Loucy (cell line): ENCODE measurements at regions not wholly inside any gene's neighbourhood (a gene's known extent, or its start where the extent isn't known, plus 50 kb on each side); places are given as distances from the start of the nearest gene placed in this dataset.

Experiments
- H2AFZ ChIP-seq: fragments of 200-600 bp; sonication (generic); 2 replicates; pipeline ENCODE4 v1.6.0; 2016; ENCODE audit warnings: antibody characterized with exemption, mild to moderate bottlenecking, low read length, moderate library complexity
- H3F3A ChIP-seq: fragments of 200-600 bp; 2 replicates; pipeline ENCODE4 v1.6.0; 2016; ENCODE audit warnings: antibody characterized with exemption, low read depth, mild to moderate bottlenecking
- H3K27me3 ChIP-seq: fragments of 200-600 bp; sonication (generic); 2 replicates; pipeline ENCODE4 v1.6.1; 2014; ENCODE audit warnings: low read length, mild to moderate bottlenecking; ENCODE audit not compliant: insufficient read depth, poor library complexity, severe bottlenecking
- H3K36me3 ChIP-seq: fragments of 200-600 bp; sonication (generic); 2 replicates; pipeline ENCODE4 v1.6.1; 2016; ENCODE audit warnings: low read length; ENCODE audit not compliant: insufficient read depth
- H3K4me1 ChIP-seq: fragments of 200-600 bp; sonication (generic); 2 replicates; pipeline ENCODE4 v1.5.1; 2014; ENCODE audit warnings: low read length, mild to moderate bottlenecking; ENCODE audit not compliant: insufficient read depth, poor library complexity, severe bottlenecking
- H3K4me2 ChIP-seq: fragments of 200-600 bp; sonication (generic); 2 replicates; pipeline ENCODE4 v1.6.0; 2014; ENCODE audit warnings: antibody characterized with exemption, low read length, low read depth, mild to moderate bottlenecking; ENCODE audit not compliant: poor library complexity, severe bottlenecking
- H3K4me3 ChIP-seq: fragments of 200-600 bp; sonication (generic); 2 replicates; pipeline ENCODE4 v1.5.1; 2014; ENCODE audit warnings: low read length, mild to moderate bottlenecking, mixed read lengths; ENCODE audit not compliant: poor library complexity, severe bottlenecking
- H3K79me2 ChIP-seq: fragments of 200-600 bp; sonication (generic); 2 replicates; pipeline ENCODE4 v1.6.1; 2014; ENCODE audit warnings: low read length; ENCODE audit not compliant: insufficient read depth
- H3K9ac ChIP-seq: fragments of 200-600 bp; sonication (generic); 2 replicates; pipeline ENCODE4 v1.6.0; 2014; ENCODE audit warnings: mild to moderate bottlenecking, low read depth, low read length, moderate library complexity; ENCODE audit not compliant: poor library complexity, severe bottlenecking
- H3K9me2 ChIP-seq: fragments of 200-600 bp; sonication (generic); replicated peaks from 2 replicates; pipeline ENCODE4 v1.6.1; 2016; ENCODE audit warnings: low read depth, low read length, mixed read lengths
- H3K9me3 ChIP-seq: fragments of 200-600 bp; sonication (generic); 2 replicates; pipeline ENCODE4 v1.6.1; 2014; ENCODE audit warnings: mild to moderate bottlenecking, antibody characterized with exemption, low read length, low read depth; ENCODE audit not compliant: insufficient read depth
- H4K20me1 ChIP-seq: fragments of 200-600 bp; sonication (generic); 2 replicates; pipeline ENCODE4 v1.6.0; 2014; ENCODE audit warnings: antibody characterized with exemption, low read length, mild to moderate bottlenecking; ENCODE audit not compliant: insufficient read depth, poor library complexity, severe bottlenecking
- CTCF ChIP-seq: fragments of 200-600 bp; sonication (generic); conservative IDR thresholded peaks from 2 replicates; pipeline ENCODE4 v1.5.1; 2014; ENCODE audit warnings: mild to moderate bottlenecking, antibody characterized with exemption, low read length
- EZH2phosphoT487 ChIP-seq: fragments of 200-600 bp; IDR thresholded peaks from 2 replicates; pipeline ENCODE4 v1.6.1; 2018; ENCODE audit warnings: antibody characterized with exemption, mild to moderate bottlenecking, moderate library complexity, borderline replicate concordance

GRCh38 chr14:98993818-98994217 is 278.2 kb downstream of the BCL11B start:
- H3K36me3 ChIP-seq = no peaks in the 10 kb centered on the region
- TF ChIP-seq CTCF (no peak), EZH2phosphoT487 (no peak)
- no peak overlapping the region for H3K4me2 ChIP-seq
- H3K4me1 ChIP-seq = no peaks in the 10 kb centered on the region
- H4K20me1 ChIP-seq = no peaks in the 10 kb centered on the region
- no peak overlapping the region for H2AFZ ChIP-seq
- no peak overlapping the region for H3K9ac ChIP-seq
- no peaks in the 10 kb centered on the region for H3F3A ChIP-seq
- H3K9me3 ChIP-seq = no peaks in the 10 kb centered on the region
- H3K9me2 ChIP-seq = no peaks in the 10 kb centered on the region
- no peaks in the 10 kb centered on the region for H3K27me3 ChIP-seq
- H3K4me3 ChIP-seq = no peak overlapping the region
- no peaks in the 10 kb centered on the region for H3K79me2 ChIP-seq

- H2AFZ ChIP-seq = no peak overlapping the region
- H3K9me3 ChIP-seq = no peaks in the 10 kb centered on the region
These were observed 277.4 kb downstream of the BCL11B start for GRCh38 chr14:98994561-98994960.

GRCh38 chr14:98997526-98998205 is 274.3 kb downstream of the BCL11B start:
- Histone ChIP-seq H3K36me3 (no peaks in the 10 kb centered on the region), H3F3A (no peaks in the 10 kb centered on the region), H3K4me2 (no peak overlapping the region), H3K27me3 (no peaks in the 10 kb centered on the region), H3K79me2 (no peaks in the 10 kb centered on the region), H3K4me3 (no peak overlapping the region), H3K9me2 (no peaks in the 10 kb centered on the region), H2AFZ (no peak overlapping the region), H3K9ac (no peak overlapping the region), H3K9me3 (no peaks in the 10 kb centered on the region), H4K20me1 (no peaks in the 10 kb centered on the region), H3K4me1 (no peaks in the 10 kb centered on the region)
- TF ChIP-seq EZH2phosphoT487 (no peak), CTCF (no peak)

More at GRCh38 chr14:98994561-98994960, 277.4 kb downstream of the BCL11B start:
- Histone ChIP-seq H3K79me2 (no peaks in the 10 kb centered on the region), H3K9ac (no peak overlapping the region), H3K9me2 (no peaks in the 10 kb centered on the region), H3F3A (no peaks in the 10 kb centered on the region), H4K20me1 (no peaks in the 10 kb centered on the region), H3K36me3 (no peaks in the 10 kb centered on the region), H3K27me3 (no peaks in the 10 kb centered on the region), H3K4me3 (no peak overlapping the region), H3K4me1 (no peaks in the 10 kb centered on the region), H3K4me2 (no peak overlapping the region)
- TF ChIP-seq EZH2phosphoT487 = no peak
- TF ChIP-seq CTCF = no peak
